BLaER1 (cell line): ENCODE measurements at regions not wholly inside any gene's neighbourhood (a gene's known extent, or its start where the extent isn't known, plus 50 kb on each side); places are given as distances from the start of the nearest gene placed in this dataset.

Experiments used
- H3K27ac ChIP-seq: shearing (Covaris generic); formaldehyde crosslinking; 2 replicates; pipeline ENCODE4 v1.8.1; 2022
- H3K27me3 ChIP-seq: shearing (Covaris generic); formaldehyde crosslinking; 2 replicates; pipeline ENCODE4 v1.8.1; 2022
- H3K36me3 ChIP-seq: shearing (Covaris generic); formaldehyde crosslinking; 2 replicates; pipeline ENCODE4 v1.8.1; 2022
- H3K4me1 ChIP-seq: shearing (Covaris generic); formaldehyde crosslinking; 2 replicates; pipeline ENCODE4 v1.8.1; 2022
- H3K4me2 ChIP-seq: shearing (Covaris generic); formaldehyde crosslinking; 2 replicates; pipeline ENCODE4 v1.8.1; 2022
- H3K4me3 ChIP-seq: shearing (Covaris generic); formaldehyde crosslinking; 2 replicates; pipeline ENCODE4 v1.8.1; 2022
- H3K9ac ChIP-seq: shearing (Covaris generic); formaldehyde crosslinking; 2 replicates; pipeline ENCODE4 v1.8.1; 2022
- H3K9me3 ChIP-seq: shearing (Covaris generic); formaldehyde crosslinking; 2 replicates; pipeline ENCODE4 v1.8.1; 2022
- H4K20me1 ChIP-seq: shearing (Covaris generic); formaldehyde crosslinking; 2 replicates; pipeline ENCODE4 v1.8.1; 2022
- Cebpa-rat ChIP-seq: shearing (Covaris generic); IDR thresholded peaks from 2 replicates; pipeline ENCODE4 v1.8.1; 2022

GRCh38 chr3:13249664-13250390 is 170.3 kb downstream of the NUP210 start:
- Histone ChIP-seq H3K27me3 (no peaks in the 10 kb centered on the region), H4K20me1 (no peaks in the 10 kb centered on the region), H3K4me1 (peaks cover 84% of the 10 kb centered on the region), H3K27ac (no peak overlapping the region), H3K9ac (no peak overlapping the region), H3K4me2 (peak overlapping the region; percentile 59), H3K36me3 (no peaks in the 10 kb centered on the region), H3K4me3 (no peak overlapping the region), H3K9me3 (no peaks in the 10 kb centered on the region)
- no peak for TF ChIP-seq Cebpa-rat

- Histone ChIP-seq H3K36me3 (no peaks in the 10 kb centered on the region), H3K27ac (no peak overlapping the region), H3K9ac (no peak overlapping the region), H4K20me1 (no peaks in the 10 kb centered on the region), H3K4me3 (no peak overlapping the region), H3K4me2 (peak overlapping the region; percentile 59), H3K27me3 (no peaks in the 10 kb centered on the region), H3K9me3 (no peaks in the 10 kb centered on the region), H3K4me1 (peaks cover 84% of the 10 kb centered on the region)
- no peak for TF ChIP-seq Cebpa-rat
These were observed 171.5 kb downstream of the NUP210 start for GRCh38 chr3:13248640-13249039.

- H3K4me2 ChIP-seq = 0 out of 2 replicates have a peak overlapping the region, but pooled peaks have one; percentile 78
- no peak overlapping the region for H3K27ac ChIP-seq
- no peaks in the 10 kb centered on the region for H4K20me1 ChIP-seq
- no peaks in the 10 kb centered on the region for H3K36me3 ChIP-seq
- H3K9ac ChIP-seq = no peak overlapping the region
- no peaks in the 10 kb centered on the region for H3K9me3 ChIP-seq
- no peaks in the 10 kb centered on the region for H3K27me3 ChIP-seq
- TF ChIP-seq Cebpa-rat = peak; percentile 91
- H3K4me3 ChIP-seq = no peak overlapping the region
- peaks cover 96% of the 10 kb centered on the region for H3K4me1 ChIP-seq
These were observed 172.4 kb upstream of the IQSEC1 start for GRCh38 chr3:13245615-13245978.

- Histone ChIP-seq H3K4me2 (peak overlapping the region; percentile 78), H4K20me1 (no peaks in the 10 kb centered on the region), H3K36me3 (no peaks in the 10 kb centered on the region), H3K4me1 (peaks cover 96% of the 10 kb centered on the region), H3K9ac (no peak overlapping the region), H3K4me3 (no peak overlapping the region), H3K27me3 (no peaks in the 10 kb centered on the region), H3K9me3 (no peaks in the 10 kb centered on the region), H3K27ac (peak overlapping the region; percentile 71)
- TF ChIP-seq Cebpa-rat = no peak
These were observed 170.4 kb upstream of the IQSEC1 start for GRCh38 chr3:13243586-13243985.

- H3K4me1 ChIP-seq = peaks cover 96% of the 10 kb centered on the region
- H3K4me2 ChIP-seq = peak overlapping the region; percentile 78
- H4K20me1 ChIP-seq = no peaks in the 10 kb centered on the region
- H3K9ac ChIP-seq = no peak overlapping the region; the same call in 1 of the 2 replicates
- no peaks in the 10 kb centered on the region for H3K9me3 ChIP-seq
- TF ChIP-seq Cebpa-rat = no peak
- H3K4me3 ChIP-seq = no peak overlapping the region
- H3K27ac ChIP-seq = peak overlapping the region; percentile 71; the same call in 1 of the 2 replicates
- no peaks in the 10 kb centered on the region for H3K27me3 ChIP-seq
- H3K36me3 ChIP-seq = no peaks in the 10 kb centered on the region
These were observed 169.1 kb upstream of the IQSEC1 start for GRCh38 chr3:13242364-13242737.

- Histone ChIP-seq H3K4me1 (peaks cover 96% of the 10 kb centered on the region), H4K20me1 (no peaks in the 10 kb centered on the region), H3K9me3 (no peaks in the 10 kb centered on the region), H3K4me2 (peak overlapping the region; percentile 78), H3K27me3 (no peaks in the 10 kb centered on the region), H3K4me3 (no peak overlapping the region), H3K27ac (peak overlapping the region; percentile 71; the same call in 1 of the 2 replicates), H3K9ac (no peak overlapping the region; the same call in 1 of the 2 replicates), H3K36me3 (no peaks in the 10 kb centered on the region)
- TF ChIP-seq Cebpa-rat = no peak
These were observed 168.6 kb upstream of the IQSEC1 start for GRCh38 chr3:13241621-13242363.

GRCh38 chr3:13240928-13241618 is 167.8 kb upstream of the IQSEC1 start:
- H3K9me3 ChIP-seq = no peaks in the 10 kb centered on the region
- H4K20me1 ChIP-seq = no peaks in the 10 kb centered on the region
- H3K36me3 ChIP-seq = no peaks in the 10 kb centered on the region
- H3K4me2 ChIP-seq = peak overlapping the region; percentile 78
- H3K9ac ChIP-seq = peak overlapping the region; percentile 44; the same call in 1 of the 2 replicates
- TF ChIP-seq Cebpa-rat = no peak
- H3K4me1 ChIP-seq = peaks cover 100% of the 10 kb centered on the region
- no peak overlapping the region for H3K4me3 ChIP-seq
- H3K27me3 ChIP-seq = no peaks in the 10 kb centered on the region
- H3K27ac ChIP-seq = peak overlapping the region; percentile 71

GRCh38 chr3:13239467-13239760 is 166.2 kb upstream of the IQSEC1 start:
- H3K9ac ChIP-seq = no peak overlapping the region
- no peaks in the 10 kb centered on the region for H3K36me3 ChIP-seq
- no peaks in the 10 kb centered on the region for H3K27me3 ChIP-seq
- H3K4me2 ChIP-seq = peak overlapping the region; percentile 78
- H4K20me1 ChIP-seq = no peaks in the 10 kb centered on the region; the same call in 1 of the 2 replicates
- H3K4me3 ChIP-seq = no peak overlapping the region
- peak overlapping the region; percentile 16; the same call in 1 of the 2 replicates for H3K27ac ChIP-seq
- no peaks in the 10 kb centered on the region for H3K9me3 ChIP-seq
- TF ChIP-seq Cebpa-rat = no peak
- peaks cover 100% of the 10 kb centered on the region for H3K4me1 ChIP-seq

- H3K27ac ChIP-seq = peak overlapping the region; percentile 16; the same call in 1 of the 2 replicates
- H3K4me2 ChIP-seq = peak overlapping the region; percentile 78
- TF ChIP-seq Cebpa-rat = no peak
- H3K27me3 ChIP-seq = no peaks in the 10 kb centered on the region
- no peaks in the 10 kb centered on the region for H3K9me3 ChIP-seq
- no peaks in the 10 kb centered on the region for H3K36me3 ChIP-seq
- H3K4me3 ChIP-seq = no peak overlapping the region
- H3K4me1 ChIP-seq = peaks cover 100% of the 10 kb centered on the region
- H3K9ac ChIP-seq = no peak overlapping the region
- H4K20me1 ChIP-seq = no peaks in the 10 kb centered on the region; the same call in 1 of the 2 replicates
These were observed 165.6 kb upstream of the IQSEC1 start for GRCh38 chr3:13238687-13239466.
